ENCODE measurements at regions not wholly inside any gene's neighbourhood (a gene's known extent, or its start where the extent isn't known, plus 50 kb on each side); places are given as distances from the start of the nearest gene placed in this dataset.
A peak's percentile ranks its signal among the peaks of the same experiment; 100 is the strongest.

DNA sequence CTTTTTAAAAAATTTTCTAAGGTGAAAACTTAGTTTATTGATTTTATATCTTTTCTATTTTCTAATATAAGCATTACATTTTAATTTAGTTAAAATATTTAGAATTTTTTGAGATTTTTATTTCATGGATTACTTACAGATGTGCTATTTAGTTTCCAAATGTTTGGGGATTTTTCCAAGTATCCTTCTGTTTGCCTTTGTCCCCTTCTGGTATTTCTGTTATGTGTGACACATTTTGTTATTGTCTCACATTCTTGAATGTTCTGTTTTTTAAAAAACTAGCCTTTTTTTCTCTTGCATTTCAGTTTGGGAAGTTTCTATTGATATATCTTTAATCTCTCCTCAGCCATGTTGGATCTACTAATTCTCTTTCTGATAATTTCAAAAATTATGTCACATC lies 234.9 kb downstream of the FAM170A start:
- H3K27me3 ChIP-seq (ENCODE audit: insufficient read depth, low read length), result no peaks in the 10 kb centered on the region
- no peak for DNase-seq
- no peaks in the 10 kb centered on the region for H3K9me3 ChIP-seq (ENCODE audit: insufficient read depth, low read depth, low read length)
- no peak overlapping the region for H4K12ac ChIP-seq (ENCODE audit: low read depth, low read length)
- no peak overlapping the region for H2BK12ac ChIP-seq (ENCODE audit: low read length)
- no peak overlapping the region for H3K27ac ChIP-seq (ENCODE audit: low read depth, low read length)
- no peak overlapping the region for H3K18ac ChIP-seq (ENCODE audit: low read length)
- H4K8ac ChIP-seq (ENCODE audit: low read depth, low read length), result no peak overlapping the region
- no peak overlapping the region for H3K23ac ChIP-seq (ENCODE audit: low read length)
- no peak overlapping the region for H2BK120ac ChIP-seq (ENCODE audit: insufficient read depth, low read length, poor library complexity)
- no peak overlapping the region for H3K4ac ChIP-seq (ENCODE audit: low read depth, low read length)
- no peak overlapping the region for H3K14ac ChIP-seq (ENCODE audit: low read length)
- no peak overlapping the region for H3K4me3 ChIP-seq (ENCODE audit: low read depth, low read length)
- no peaks in the 10 kb centered on the region for H3K36me3 ChIP-seq (ENCODE audit: control insufficient read depth in 1 of 2, insufficient read depth in 2 of 2, low read length in 2 of 2)
- no peak overlapping the region for H2BK5ac ChIP-seq (ENCODE audit: low read depth, low read length, poor library complexity)
- H4K91ac ChIP-seq (ENCODE audit: low read depth, low read length), result no peak overlapping the region
- no peaks in the 10 kb centered on the region for H3K79me1 ChIP-seq (ENCODE audit: low read length)
- no peak overlapping the region for H2AK5ac ChIP-seq (ENCODE audit: low read length)
- H3K4me1 ChIP-seq (ENCODE audit: control insufficient read depth in 1 of 2, insufficient read depth in 2 of 2, low read length in 2 of 2), result no peaks in the 10 kb centered on the region
- H2AFZ ChIP-seq (ENCODE audit: insufficient read depth, low read length, poor library complexity), result no peak overlapping the region
- H3K4me2 ChIP-seq (ENCODE audit: low read length), result no peak overlapping the region
- no peak overlapping the region for H3K9ac ChIP-seq (ENCODE audit: low read length)
- H3K79me2 ChIP-seq (ENCODE audit: control insufficient read depth, insufficient read depth, low read length, poor library complexity), result no peaks in the 10 kb centered on the region

DNA sequence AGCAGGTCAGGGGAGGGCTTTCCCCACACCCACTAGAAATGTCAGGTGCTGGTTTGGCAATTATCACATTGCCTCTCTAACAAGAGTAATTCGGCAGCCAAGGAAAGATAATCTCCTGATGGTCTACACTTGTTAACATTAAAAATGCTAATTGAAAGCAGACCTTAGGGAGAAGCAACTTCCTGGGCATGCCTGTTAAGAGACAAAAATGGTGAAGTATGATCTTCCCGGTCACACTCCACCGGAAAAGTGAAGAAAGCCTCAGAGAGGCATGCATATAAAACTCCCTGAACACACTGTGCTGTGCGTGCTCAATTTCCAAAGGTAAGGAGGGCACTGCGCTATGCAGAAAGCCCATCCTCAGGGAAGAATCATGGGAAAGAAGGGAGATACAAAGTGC lies 244.3 kb downstream of the FAM170A start:
- no peaks in the 10 kb centered on the region for H3K36me3 ChIP-seq (ENCODE audit: control insufficient read depth in 1 of 2, insufficient read depth in 2 of 2, low read length in 2 of 2)
- no peaks in the 10 kb centered on the region for H3K79me2 ChIP-seq (ENCODE audit: control insufficient read depth, insufficient read depth, low read length, poor library complexity)
- no peak overlapping the region for H3K14ac ChIP-seq (ENCODE audit: low read length)
- H2BK12ac ChIP-seq (ENCODE audit: low read length), result no peak overlapping the region
- H3K4me1 ChIP-seq (ENCODE audit: control insufficient read depth in 1 of 2, insufficient read depth in 2 of 2, low read length in 2 of 2), result no peaks in the 10 kb centered on the region
- H4K12ac ChIP-seq (ENCODE audit: low read depth, low read length), result no peak overlapping the region
- H4K91ac ChIP-seq (ENCODE audit: low read depth, low read length), result no peak overlapping the region
- no peak overlapping the region for H2AK5ac ChIP-seq (ENCODE audit: low read length)
- no peak for DNase-seq
- no peak overlapping the region for H3K4me2 ChIP-seq (ENCODE audit: low read length)
- H4K8ac ChIP-seq (ENCODE audit: low read depth, low read length), result no peak overlapping the region
- H3K9me3 ChIP-seq (ENCODE audit: insufficient read depth, low read depth, low read length), result no peaks in the 10 kb centered on the region
- H2BK5ac ChIP-seq (ENCODE audit: low read depth, low read length, poor library complexity), result no peak overlapping the region
- H3K79me1 ChIP-seq (ENCODE audit: low read length), result no peaks in the 10 kb centered on the region
- H3K4me3 ChIP-seq (ENCODE audit: low read depth, low read length), result no peak overlapping the region
- no peak overlapping the region for H3K23ac ChIP-seq (ENCODE audit: low read length)
- WGBS (ENCODE audit: extremely low coverage, insufficient coverage, insufficient read length), result no CpG with 5 or more reads among the region's 5 CpGs
- H3K18ac ChIP-seq (ENCODE audit: low read length), result no peak overlapping the region
- H3K4ac ChIP-seq (ENCODE audit: low read depth, low read length), result no peak overlapping the region
- no peak overlapping the region for H2AFZ ChIP-seq (ENCODE audit: insufficient read depth, low read length, poor library complexity)
- no peak overlapping the region for H3K9ac ChIP-seq (ENCODE audit: low read length)
- H3K27me3 ChIP-seq (ENCODE audit: insufficient read depth, low read length), result no peaks in the 10 kb centered on the region
- H3K27ac ChIP-seq (ENCODE audit: low read depth, low read length), result no peak overlapping the region
- H2BK120ac ChIP-seq (ENCODE audit: insufficient read depth, low read length, poor library complexity), result no peak overlapping the region

DNA sequence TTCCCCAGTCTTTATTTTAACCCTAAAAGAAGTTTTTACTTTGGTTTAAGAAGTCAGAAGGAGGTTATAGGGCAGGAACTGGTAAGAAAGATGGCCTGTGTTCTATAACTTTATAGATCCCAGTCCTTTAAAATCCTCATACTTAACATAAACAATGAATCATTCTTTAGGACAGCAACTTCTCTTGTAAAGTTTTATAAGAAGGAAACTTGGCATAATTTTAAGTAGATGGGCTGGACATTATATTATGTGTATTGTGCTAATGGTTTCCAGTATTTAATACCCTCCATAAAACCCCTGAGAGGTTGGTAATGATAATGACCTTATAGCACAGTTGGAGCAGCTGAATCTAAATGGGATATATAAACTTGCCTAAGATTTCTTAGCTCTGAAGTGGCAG lies 247.2 kb downstream of the FAM170A start:
- Histone ChIP-seq H3K23ac (ENCODE audit: low read length) (no peak overlapping the region), H2BK12ac (ENCODE audit: low read length) (no peak overlapping the region), H4K8ac (ENCODE audit: low read depth, low read length) (no peak overlapping the region), H3K4ac (ENCODE audit: low read depth, low read length) (no peak overlapping the region), H3K4me3 (ENCODE audit: low read depth, low read length) (no peak overlapping the region), H3K4me2 (ENCODE audit: low read length) (no peak overlapping the region), H3K9ac (ENCODE audit: low read length) (no peak overlapping the region), H3K79me1 (ENCODE audit: low read length) (no peaks in the 10 kb centered on the region), H3K9me3 (ENCODE audit: insufficient read depth, low read depth, low read length) (no peaks in the 10 kb centered on the region), H3K27ac (ENCODE audit: low read depth, low read length) (no peak overlapping the region), H3K79me2 (ENCODE audit: control insufficient read depth, insufficient read depth, low read length, poor library complexity) (no peaks in the 10 kb centered on the region), H2AFZ (ENCODE audit: insufficient read depth, low read length, poor library complexity) (no peak overlapping the region), H2BK120ac (ENCODE audit: insufficient read depth, low read length, poor library complexity) (no peak overlapping the region), H2BK5ac (ENCODE audit: low read depth, low read length, poor library complexity) (no peak overlapping the region), H3K36me3 (ENCODE audit: control insufficient read depth in 1 of 2, insufficient read depth in 2 of 2, low read length in 2 of 2) (no peaks in the 10 kb centered on the region), H2AK5ac (ENCODE audit: low read length) (no peak overlapping the region), H3K14ac (ENCODE audit: low read length) (no peak overlapping the region), H3K27me3 (ENCODE audit: insufficient read depth, low read length) (no peaks in the 10 kb centered on the region), H4K91ac (ENCODE audit: low read depth, low read length) (no peak overlapping the region), H3K18ac (ENCODE audit: low read length) (no peak overlapping the region), H3K4me1 (ENCODE audit: control insufficient read depth in 1 of 2, insufficient read depth in 2 of 2, low read length in 2 of 2) (no peaks in the 10 kb centered on the region), H4K12ac (ENCODE audit: low read depth, low read length) (no peak overlapping the region)
- no peak for DNase-seq

DNA sequence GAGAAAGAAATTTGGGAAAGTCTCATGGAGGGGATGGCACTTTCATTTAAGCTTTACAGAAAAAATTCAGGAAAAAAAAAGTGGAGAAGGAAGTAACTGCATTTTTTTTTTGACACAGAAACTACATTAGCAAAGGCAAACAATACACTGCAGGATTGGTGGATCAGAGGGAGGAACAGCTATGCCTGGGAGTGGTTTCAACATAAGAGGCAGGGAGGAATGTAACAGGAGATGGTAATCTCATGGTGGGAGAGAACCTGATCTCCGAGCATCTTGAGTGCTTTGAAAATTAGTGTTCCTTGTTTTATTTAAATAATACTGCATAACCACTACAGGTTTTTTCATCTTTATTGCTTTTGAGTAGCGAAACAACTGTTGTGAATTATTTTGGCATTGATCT lies 249.4 kb downstream of the FAM170A start:
- no peak overlapping the region for H3K4ac ChIP-seq (ENCODE audit: low read depth, low read length)
- peak in 1 of 2 donors; percentile 21 for DNase-seq
- H3K27me3 ChIP-seq (ENCODE audit: insufficient read depth, low read length), result no peaks in the 10 kb centered on the region
- H4K8ac ChIP-seq (ENCODE audit: low read depth, low read length), result no peak overlapping the region
- H4K12ac ChIP-seq (ENCODE audit: low read depth, low read length), result no peak overlapping the region
- no peak overlapping the region for H3K27ac ChIP-seq (ENCODE audit: low read depth, low read length)
- no peak overlapping the region for H2BK12ac ChIP-seq (ENCODE audit: low read length)
- H2BK120ac ChIP-seq (ENCODE audit: insufficient read depth, low read length, poor library complexity), result no peak overlapping the region
- no peaks in the 10 kb centered on the region for H3K79me1 ChIP-seq (ENCODE audit: low read length)
- H3K23ac ChIP-seq (ENCODE audit: low read length), result no peak overlapping the region
- H3K9me3 ChIP-seq (ENCODE audit: insufficient read depth, low read depth, low read length), result no peaks in the 10 kb centered on the region
- no peak overlapping the region for H4K91ac ChIP-seq (ENCODE audit: low read depth, low read length)
- no peak overlapping the region for H2BK5ac ChIP-seq (ENCODE audit: low read depth, low read length, poor library complexity)
- no peak overlapping the region for H3K9ac ChIP-seq (ENCODE audit: low read length)
- H3K79me2 ChIP-seq (ENCODE audit: control insufficient read depth, insufficient read depth, low read length, poor library complexity), result no peaks in the 10 kb centered on the region
- H3K36me3 ChIP-seq (ENCODE audit: control insufficient read depth in 1 of 2, insufficient read depth in 2 of 2, low read length in 2 of 2), result no peaks in the 10 kb centered on the region
- no peaks in the 10 kb centered on the region for H3K4me1 ChIP-seq (ENCODE audit: control insufficient read depth in 1 of 2, insufficient read depth in 2 of 2, low read length in 2 of 2)
- H3K14ac ChIP-seq (ENCODE audit: low read length), result no peak overlapping the region
- no peak overlapping the region for H3K4me2 ChIP-seq (ENCODE audit: low read length)
- H2AK5ac ChIP-seq (ENCODE audit: low read length), result no peak overlapping the region
- no CpG with 5 or more reads among the region's 2 CpGs for WGBS (ENCODE audit: extremely low coverage, insufficient coverage, insufficient read length)
- no peak overlapping the region for H3K18ac ChIP-seq (ENCODE audit: low read length)
- no peak overlapping the region for H3K4me3 ChIP-seq (ENCODE audit: low read depth, low read length)
- no peak overlapping the region for H2AFZ ChIP-seq (ENCODE audit: insufficient read depth, low read length, poor library complexity)

DNA sequence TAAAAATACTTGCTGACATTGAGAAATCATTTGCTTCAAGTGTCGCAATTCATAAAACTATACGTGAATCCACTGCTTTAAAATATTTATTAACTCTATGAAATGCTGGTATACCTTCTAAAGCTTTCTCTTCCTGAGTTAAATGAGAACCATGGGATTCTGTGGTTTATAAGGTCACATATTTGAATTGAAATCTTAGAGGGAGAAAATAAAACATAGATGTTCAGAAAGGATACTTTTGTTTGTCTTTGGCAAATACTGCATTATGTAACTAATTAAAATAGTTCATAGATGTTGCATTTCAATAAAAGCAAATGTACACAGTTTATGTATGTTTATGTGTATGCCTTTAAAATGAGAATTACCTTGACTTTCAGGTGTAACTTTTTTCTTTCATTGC lies 250.1 kb downstream of the FAM170A start:
- Histone ChIP-seq H3K23ac (ENCODE audit: low read length) (no peak overlapping the region), H3K4me1 (ENCODE audit: control insufficient read depth in 1 of 2, insufficient read depth in 2 of 2, low read length in 2 of 2) (no peaks in the 10 kb centered on the region), H3K27ac (ENCODE audit: low read depth, low read length) (no peak overlapping the region), H3K27me3 (ENCODE audit: insufficient read depth, low read length) (no peaks in the 10 kb centered on the region), H3K79me2 (ENCODE audit: control insufficient read depth, insufficient read depth, low read length, poor library complexity) (no peaks in the 10 kb centered on the region), H2AK5ac (ENCODE audit: low read length) (no peak overlapping the region), H3K4ac (ENCODE audit: low read depth, low read length) (no peak overlapping the region), H4K8ac (ENCODE audit: low read depth, low read length) (no peak overlapping the region), H2BK5ac (ENCODE audit: low read depth, low read length, poor library complexity) (no peak overlapping the region), H3K18ac (ENCODE audit: low read length) (no peak overlapping the region), H3K14ac (ENCODE audit: low read length) (no peak overlapping the region), H2BK12ac (ENCODE audit: low read length) (no peak overlapping the region), H3K36me3 (ENCODE audit: control insufficient read depth in 1 of 2, insufficient read depth in 2 of 2, low read length in 2 of 2) (no peaks in the 10 kb centered on the region), H3K79me1 (ENCODE audit: low read length) (no peaks in the 10 kb centered on the region), H4K91ac (ENCODE audit: low read depth, low read length) (no peak overlapping the region), H3K9ac (ENCODE audit: low read length) (no peak overlapping the region), H2AFZ (ENCODE audit: insufficient read depth, low read length, poor library complexity) (no peak overlapping the region), H3K9me3 (ENCODE audit: insufficient read depth, low read depth, low read length) (no peaks in the 10 kb centered on the region), H3K4me3 (ENCODE audit: low read depth, low read length) (no peak overlapping the region), H4K12ac (ENCODE audit: low read depth, low read length) (no peak overlapping the region), H2BK120ac (ENCODE audit: insufficient read depth, low read length, poor library complexity) (no peak overlapping the region), H3K4me2 (ENCODE audit: low read length) (no peak overlapping the region)
- no CpG with 5 or more reads among the region's 2 CpGs for WGBS (ENCODE audit: extremely low coverage, insufficient coverage, insufficient read length)
- no peak for DNase-seq

Data from trophoblast cell (in vitro differentiated cells and primary cell).